Epithelial cell of prostate (primary cell): ENCODE measurements at regions not wholly inside any gene's neighbourhood (a gene's known extent, or its start where the extent isn't known, plus 50 kb on each side); places are given as distances from the start of the nearest gene placed in this dataset.

Experiments used
- DNase-seq: peaks from one replicate; pipeline ENCODE4 v3.0.0-alpha.2; 2011; ENCODE audit warnings: low read depth, low spot score
- H3K27ac ChIP-seq: fragments of 450-650 bp; 2 replicates; pipeline ENCODE4 v1.5.1; 2017; ENCODE audit warnings: mild to moderate bottlenecking

DNA sequence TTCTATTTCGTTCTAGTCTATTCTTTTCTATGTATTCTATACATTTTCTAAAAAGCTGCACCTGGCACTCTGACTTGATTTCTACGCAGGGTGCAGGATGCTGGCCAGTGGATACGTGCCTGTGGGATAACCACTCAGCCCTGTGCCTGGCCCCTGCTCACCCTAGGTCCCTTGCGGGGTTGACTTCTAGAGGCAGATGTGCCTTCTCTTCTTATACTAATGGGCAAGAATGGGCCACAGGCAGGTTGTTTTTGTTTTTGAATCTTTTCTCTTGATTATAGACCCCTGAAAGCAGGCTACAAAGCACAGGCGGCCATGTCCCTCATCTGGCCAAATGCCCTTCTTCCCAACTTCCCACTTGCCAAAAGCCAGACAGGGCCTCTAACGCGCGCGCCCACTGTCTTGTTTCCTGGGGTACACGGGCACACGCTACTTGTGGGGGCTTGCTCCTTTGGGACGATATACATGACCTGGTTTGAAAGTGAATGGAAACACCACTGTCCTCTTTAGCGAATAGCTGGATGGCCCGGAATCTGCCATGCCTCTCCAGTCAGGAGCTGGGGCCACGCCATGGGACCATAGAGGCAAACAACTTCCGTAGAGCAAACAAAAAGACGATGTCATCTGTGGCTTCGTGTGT is 162.7 kb upstream of the IRX2 start:
- no peak overlapping the region for H3K27ac ChIP-seq
- no peak for DNase-seq

DNA sequence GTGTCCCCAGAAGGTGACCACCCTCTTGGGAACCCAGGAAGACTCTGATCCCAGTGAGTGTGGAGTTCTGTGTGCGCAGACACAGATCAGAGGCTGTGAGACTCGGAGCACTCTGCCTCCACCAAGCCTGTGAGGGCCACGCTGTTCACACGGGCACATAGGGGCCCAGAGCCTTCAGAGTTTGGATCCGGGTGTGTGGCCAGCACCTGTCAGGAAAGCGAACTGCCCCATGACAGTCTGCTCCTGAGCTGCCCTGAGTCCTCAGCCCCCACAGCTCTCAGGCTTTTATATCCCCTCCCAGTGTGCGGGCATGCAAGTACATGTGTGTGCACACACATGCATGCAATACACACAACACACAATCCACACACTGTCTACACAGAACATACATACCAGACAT is 161.8 kb upstream of the IRX2 start:
- no peak for DNase-seq
- no peak overlapping the region for H3K27ac ChIP-seq

DNA sequence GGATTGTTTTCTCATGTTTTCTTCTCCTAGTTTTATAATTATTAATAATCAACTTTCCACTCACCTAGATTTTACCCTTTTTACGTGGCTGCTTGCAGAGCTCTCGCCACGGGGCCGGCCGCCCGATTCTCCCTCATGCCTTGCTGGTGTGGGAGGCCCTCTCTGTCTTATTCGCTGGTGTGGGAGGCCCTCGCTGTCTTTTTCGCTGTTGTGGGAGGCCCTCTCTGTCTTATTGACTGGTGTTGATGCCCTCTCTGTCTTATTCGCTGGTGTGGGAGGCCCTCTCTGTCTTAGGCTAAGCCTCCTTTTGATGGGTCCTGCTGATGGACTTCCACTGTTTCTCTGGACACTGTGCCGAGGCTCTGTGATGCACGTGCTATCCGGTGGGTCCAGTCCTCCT is 161.3 kb upstream of the IRX2 start:
- DNase-seq = no peak
- no peak overlapping the region for H3K27ac ChIP-seq

DNA sequence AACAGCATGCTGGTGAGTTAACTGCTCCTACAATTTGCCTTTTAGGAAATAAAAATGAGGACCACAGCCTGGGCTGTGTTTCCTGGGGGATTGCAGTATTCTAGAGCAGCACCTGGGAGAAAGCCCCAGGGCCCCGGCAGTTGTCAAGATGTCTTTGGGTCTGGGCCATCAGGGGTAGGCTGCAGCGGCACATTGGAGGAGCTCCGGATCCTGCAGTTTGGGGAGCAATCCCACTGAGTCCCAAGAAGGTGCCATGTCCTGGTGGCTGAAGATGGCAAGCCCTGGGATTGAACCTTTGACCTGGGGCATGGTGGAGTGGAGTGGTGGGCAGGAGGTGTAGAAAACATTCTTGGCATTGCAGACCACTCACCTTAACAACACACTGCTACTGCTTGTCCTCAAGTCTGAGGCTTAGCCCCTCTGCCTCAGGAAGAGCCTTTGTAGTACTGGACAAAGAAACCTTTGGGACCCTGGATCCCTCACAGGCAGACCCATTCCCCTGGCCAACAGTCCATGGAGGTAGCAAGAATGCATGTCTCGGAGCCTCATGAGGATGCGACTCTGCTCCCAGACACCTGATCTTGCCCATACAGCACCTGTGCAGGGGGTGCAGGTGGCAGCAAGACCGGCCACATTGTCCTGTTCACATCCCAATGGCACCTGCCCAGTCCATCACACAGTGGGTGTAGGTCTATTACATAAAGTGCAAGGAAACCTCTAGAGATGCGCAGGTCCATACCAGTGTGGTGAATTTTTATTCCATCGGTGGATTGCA is 159.1 kb upstream of the IRX2 start:
- no peak for DNase-seq
- no peak overlapping the region for H3K27ac ChIP-seq

DNA sequence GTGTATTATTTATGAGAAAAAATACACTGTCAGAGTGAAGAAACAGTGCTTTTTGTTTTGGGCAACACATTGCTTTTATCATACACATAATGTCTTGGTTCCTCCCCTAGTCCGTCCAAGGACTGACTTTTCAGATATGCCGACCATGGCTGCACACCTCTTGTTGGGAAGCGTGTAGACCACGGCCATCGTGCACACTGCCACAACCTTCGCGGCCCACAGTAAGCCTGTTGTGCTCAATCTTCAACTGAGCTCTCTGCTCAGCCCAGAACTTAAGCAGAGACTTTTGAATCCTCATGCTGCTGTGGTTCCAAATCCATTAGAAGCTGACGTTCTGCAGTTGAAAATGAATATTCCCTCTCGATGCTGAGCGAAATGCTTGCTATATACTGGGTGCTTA is 157.6 kb upstream of the IRX2 start:
- H3K27ac ChIP-seq = no peak overlapping the region
- no peak for DNase-seq

DNA sequence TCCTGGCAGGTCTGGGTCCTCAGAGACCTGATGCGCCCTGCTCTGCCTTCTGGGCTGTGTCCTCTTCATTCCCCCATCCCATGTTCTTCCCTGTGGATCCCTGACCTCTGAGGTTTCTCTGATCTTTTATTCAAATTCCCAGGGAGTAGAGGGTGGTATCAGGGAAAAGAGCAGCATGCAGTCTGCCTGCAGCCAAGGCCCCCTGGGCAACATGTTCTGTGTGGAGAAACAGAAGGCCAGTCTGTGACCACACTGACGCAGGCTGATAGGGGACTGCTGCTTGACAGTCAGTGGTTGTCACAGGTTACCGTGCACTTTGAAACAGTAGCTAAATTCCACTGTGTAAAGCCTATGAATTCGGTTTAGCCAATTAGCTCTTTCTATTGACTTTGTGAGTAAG is 156.6 kb upstream of the IRX2 start:
- H3K27ac ChIP-seq = no peak overlapping the region
- DNase-seq = no peak

DNA sequence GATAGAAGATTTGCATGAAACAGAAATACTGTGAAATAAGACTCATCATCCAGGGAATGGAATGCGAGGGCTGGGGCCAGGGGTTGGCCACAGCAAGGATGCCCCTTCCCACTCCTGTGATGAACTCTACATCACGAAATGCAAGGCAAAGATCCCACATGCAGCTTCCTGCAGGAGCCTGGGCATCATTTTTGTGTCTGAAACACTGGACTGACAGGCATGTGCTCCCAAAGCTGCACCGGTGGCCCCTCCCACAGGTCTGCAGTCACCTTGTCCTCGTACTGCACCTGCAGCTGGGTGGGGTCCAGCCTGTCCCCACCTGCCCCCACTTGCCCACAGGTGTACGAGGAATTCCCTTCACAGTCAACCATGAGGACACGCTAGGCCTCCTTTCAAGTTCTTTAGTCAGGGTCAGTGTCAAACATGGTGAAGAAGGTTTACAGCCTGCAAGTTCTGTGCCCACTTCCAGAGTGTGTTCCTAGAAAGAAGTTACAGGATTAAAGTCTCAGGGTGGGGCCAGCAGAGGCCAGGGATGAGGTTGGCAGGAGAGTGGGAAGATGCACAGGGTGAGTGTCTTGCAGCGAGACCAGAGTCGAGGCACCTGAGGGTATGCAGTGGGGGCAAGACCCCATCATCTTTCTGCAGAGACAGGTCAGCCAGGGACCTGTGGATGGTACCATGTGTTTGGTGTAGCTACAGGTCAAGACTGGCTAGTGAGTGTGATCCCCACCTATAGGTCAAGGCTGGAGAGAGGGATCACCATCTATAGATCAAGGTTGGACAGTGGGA is 155.0 kb upstream of the IRX2 start:
- H3K27ac ChIP-seq = no peak overlapping the region
- DNase-seq = no peak

DNA sequence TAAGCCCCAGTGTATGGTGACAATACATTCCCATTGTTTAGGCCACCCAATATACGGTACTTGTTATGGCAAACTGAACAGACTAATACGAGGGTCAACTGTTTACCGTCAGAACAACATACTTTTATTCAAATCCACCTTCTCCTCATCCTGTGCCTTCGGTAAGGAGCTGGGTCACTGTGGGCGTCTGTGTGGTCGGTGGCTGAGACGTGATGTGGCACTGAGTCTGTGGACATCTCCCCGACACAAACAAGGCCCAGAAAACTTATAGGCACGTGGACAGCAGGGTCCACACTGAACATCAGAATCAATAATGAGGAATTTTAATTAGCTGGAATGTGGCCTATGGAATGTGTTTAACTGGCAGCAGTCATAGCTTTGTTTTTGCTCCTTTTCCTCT is 154.3 kb upstream of the IRX2 start:
- H3K27ac ChIP-seq = no peak overlapping the region
- DNase-seq = no peak

DNA sequence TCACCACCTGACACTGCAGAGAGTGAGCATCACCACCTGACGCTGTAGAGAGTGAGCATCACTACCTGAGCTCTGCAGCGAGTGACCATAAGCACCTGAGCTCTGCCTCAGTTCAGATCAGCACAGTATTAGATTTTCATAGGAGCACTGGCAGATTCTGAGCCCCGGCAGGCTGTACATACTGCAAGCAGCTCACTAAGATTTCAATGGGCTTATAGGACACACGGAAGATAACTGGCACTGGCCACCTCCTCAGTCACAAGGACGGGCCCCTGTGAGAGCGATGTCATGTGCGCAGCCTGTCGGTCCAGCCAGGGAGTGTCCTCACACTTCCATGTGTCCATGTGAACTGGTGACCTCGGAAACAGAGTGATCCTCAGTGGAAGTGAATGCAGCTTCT is 153.5 kb upstream of the IRX2 start:
- DNase-seq = no peak
- no peak overlapping the region for H3K27ac ChIP-seq

DNA sequence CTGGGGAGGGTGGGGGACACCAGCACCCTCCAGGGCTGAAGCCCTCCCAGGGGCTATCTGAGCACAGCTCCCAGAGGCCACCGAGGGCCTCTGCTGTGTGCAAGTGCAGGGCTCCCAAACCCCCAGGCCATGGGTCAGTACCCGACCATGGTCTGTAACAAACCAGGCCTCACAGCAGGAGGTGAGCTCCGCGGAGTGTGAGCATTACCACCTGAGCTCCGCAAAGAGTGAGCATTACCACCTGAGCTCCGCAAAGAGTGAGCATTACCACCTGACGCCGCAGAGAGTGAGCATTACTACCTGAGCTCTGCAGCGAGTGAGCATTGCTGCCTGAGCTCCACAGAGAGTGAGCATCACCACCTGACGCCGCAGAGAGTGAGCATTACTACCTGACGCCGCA is 152.9 kb upstream of the IRX2 start:
- no peak for DNase-seq
- no peak overlapping the region for H3K27ac ChIP-seq

DNA sequence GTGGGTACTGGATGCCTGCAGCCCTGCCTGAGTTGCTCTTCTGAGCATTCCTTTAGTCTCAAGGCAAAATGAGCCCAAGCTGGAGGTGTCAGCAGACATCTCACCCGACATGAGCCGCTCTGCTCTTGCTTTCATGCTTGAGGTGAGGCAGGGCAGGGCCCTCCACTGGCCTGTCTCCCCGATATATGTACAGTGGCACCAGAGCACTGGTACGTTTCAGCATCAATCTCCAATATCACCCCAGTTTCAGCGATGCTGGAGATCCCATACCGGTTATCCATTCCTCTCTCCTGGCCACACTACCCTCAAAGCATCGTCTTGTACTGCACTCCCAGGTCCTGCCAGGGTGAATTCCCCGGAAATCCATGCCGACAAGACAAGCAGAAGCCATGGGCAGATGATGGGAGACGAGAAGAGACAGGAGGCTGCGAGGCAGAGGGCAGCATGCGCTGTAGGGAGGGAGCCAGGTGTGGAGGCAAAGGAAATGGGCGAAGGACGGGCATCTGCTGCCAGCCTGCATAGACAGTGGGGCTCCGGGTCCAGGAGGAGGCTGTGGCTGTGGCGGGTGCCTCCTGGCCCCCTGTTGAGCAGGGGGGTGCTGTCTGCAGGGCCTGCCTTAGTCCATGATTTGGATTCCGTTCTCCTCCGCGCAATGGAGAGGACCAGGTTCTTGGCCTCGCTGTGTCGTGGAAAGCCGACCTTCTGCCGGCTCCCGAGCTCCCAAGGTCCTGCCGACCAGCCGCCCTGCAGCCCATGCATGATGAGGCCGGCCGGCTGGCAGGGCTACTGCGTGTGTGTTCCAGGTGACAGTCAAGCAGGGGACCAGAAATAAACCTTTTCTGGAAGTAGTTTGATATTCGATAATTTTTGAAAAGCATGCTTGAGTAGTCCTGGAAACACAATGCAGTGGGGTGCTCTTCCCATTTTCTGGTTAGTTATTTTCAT is 152.2 kb upstream of the IRX2 start:
- DNase-seq = no peak
- H3K27ac ChIP-seq = no peak overlapping the region

DNA sequence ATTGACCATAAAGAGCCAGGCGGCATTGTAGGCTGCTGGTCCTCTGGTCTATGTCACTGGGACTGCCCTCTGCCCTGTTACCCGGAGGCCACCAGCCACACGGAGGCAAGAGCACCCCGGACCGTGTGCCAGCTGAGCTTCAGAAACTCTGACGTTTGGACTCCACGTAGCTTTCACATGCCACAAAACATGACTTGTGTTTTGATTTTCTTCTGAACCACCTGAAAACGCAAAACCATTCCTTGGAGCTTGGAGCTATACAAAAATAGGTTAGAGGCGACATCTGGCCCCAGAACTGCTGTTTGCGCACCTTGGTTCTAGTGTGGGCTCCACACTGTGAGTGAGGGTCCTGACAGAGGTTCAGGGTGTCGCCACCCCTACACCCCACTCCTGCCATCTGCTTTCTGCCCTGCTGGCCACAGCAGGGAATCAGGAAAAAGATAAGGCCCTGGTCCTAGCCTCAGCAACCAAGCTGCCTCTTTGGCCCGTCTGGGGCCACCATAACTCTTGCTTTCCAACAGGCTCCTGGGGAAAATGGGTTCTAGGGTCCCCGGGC is 151.3 kb upstream of the IRX2 start:
- DNase-seq = no peak
- H3K27ac ChIP-seq = no peak overlapping the region

DNA sequence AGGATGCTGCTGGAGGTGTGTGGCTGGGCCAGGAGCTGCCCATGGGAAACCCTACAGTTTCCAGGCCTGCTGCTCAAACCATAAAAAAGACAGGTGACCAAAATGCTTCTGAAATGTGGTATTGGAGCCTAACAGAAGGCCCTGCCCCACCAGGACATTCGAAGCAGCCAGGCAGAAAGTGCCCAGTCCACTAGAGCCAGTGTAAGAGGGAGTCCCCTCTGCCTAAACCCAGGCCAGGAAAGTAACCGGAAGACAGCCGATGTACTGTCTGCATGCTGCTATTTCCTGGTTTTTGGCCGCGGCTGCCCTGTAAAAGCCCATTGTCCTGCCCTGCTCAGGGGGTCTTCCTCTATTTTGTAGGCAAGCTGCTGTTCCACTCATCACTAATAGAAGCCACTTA is 150.7 kb upstream of the IRX2 start:
- no peak overlapping the region for H3K27ac ChIP-seq
- DNase-seq = no peak

DNA sequence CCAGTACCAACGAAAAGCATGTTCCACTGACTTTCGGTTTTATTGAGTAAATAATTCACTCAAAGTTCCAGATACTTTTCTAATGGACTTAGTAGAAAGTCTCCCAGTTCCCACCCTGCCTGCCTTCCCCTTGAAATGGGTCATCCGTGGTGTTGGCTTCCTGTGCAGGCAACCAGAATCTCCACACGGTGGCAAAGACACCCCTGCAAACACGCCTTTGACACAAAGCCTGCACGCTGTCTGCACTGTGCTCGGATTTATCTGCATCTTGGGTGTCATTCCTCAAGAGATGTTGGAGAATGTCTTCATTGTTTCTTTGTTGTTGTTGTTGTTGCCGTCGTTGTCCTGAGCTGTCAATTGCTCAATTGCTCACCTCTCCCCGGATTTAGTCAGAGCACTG is 150.0 kb upstream of the IRX2 start:
- DNase-seq = no peak
- no peak overlapping the region for H3K27ac ChIP-seq

DNA sequence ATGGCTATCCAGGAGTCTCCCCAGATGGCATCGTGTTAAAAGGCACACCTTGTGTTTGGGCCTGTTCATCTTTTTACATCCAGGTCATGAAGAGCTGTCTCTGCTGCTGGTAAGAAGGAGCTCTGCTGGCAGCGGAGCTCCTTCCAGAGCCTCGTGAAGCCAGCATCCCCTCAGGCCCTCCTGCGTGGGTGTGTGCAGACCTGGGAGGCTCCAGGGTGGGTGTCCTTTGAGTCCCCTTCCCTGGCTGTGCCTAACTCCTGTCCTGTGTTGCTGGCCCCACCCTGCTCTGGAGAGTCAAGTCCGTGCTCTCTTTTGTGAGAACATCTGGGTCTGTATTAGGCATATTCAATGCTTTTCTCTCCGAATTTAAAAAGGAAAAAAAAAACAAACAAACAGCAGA is 149.6 kb upstream of the IRX2 start:
- DNase-seq = no peak
- H3K27ac ChIP-seq = no peak overlapping the region

DNA sequence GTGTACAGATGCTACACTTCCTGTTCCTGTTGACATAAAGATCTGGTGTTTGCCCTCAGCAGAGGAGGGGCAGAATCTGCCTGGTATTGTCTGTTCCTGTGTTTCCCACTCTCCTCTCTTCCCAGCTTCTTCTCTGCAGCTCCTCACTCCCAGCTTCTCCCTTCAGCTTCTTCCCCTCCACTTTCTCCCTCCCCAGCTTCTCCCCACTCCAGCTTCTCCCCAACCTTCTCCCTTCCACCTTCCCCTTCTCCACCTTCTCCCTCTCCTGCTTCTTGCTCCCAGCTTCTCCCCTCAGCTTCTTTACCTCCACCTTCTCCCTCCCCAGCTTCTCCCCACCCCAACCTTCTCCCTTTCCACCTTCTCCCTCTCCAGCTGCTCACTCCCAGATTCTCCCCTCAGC is 148.9 kb upstream of the IRX2 start:
- no peak for DNase-seq
- no peak overlapping the region for H3K27ac ChIP-seq

DNA sequence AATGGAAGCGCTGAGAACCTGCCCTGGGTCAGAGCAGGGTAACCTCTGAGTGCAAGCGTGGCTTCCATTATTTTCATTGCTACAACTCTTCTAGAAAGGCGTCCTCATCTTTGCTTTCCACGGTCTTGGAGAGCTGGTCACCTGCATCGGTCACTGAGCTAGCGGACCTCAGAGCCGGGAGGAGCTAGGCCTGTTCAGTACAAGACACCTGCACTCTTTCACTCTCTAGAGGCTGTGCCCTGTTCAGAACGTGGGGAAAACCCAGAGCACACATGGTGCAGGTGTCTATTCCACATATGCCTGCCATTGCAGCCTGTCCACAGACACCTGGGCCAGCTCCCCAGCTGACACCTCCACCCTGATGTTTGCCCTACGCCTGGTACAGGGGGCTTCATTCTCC is 147.8 kb upstream of the IRX2 start:
- no peak overlapping the region for H3K27ac ChIP-seq
- DNase-seq = no peak

DNA sequence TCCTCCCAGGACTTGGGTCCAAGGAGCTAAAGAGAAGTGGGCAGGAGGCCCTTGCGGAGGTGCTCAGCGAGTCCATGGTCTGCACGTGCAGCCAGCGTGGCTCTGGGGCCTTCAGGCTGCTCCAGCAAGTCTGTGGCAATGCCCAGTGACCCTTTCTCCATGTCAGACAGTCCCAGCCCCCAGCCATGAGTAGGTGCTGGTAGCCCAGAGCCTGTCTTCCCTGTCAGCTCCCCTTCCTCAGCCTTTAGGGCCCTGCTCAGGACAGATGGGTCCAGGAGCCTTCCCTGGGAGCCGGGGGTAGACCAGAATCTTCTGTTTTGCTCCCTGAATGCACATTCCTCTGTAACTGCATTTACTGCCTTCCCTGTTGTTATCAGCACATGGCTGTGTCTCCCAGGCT is 147.2 kb upstream of the IRX2 start:
- H3K27ac ChIP-seq = no peak overlapping the region
- DNase-seq = no peak

DNA sequence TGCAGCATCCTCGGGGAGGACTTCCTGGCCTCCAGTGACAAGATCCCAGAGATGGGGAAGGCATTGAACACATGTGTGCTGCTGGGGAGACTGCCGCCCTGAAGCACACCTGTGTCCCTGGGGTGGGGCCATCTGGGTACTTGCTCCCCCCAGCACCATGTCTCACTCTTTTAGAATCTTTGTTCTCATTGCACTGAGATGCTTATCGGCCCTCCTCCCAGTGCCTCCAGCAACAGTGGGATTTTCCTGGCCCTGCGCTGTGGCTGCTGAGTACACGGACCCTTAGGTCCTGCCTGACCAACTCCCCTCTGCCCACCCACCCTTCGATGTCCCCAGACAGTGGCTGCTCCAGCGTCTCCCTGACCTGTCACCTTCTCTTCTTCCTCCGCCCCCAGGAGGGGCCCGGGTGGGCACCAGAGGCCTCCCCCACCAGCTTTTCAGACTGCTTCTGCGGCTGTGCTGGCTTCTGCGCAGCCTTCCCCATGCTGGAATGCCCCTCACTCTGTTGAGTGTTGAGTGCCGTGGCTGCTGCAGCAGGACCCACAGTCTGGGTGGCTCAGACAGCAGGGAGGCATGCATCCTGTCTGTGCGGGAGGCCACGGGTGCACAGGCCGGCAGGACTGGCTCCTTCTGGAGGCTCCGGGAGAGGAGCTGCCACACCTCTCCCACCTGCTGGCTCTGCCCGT is 145.9 kb upstream of the IRX2 start:
- H3K27ac ChIP-seq = no peak overlapping the region
- no peak for DNase-seq
